ENCODE measurements at regions not wholly inside any gene's neighbourhood (a gene's known extent, or its start where the extent isn't known, plus 50 kb on each side); places are given as distances from the start of the nearest gene placed in this dataset.

GRCh38 chr12:127620735-127621355 lies 646.1 kb upstream of the TMEM132C start:
- no peaks in the 10 kb centered on the region for H3K36me3 Mint-ChIP-seq (ENCODE audit: low read depth)
- no peak overlapping the region for H3K4me3 Mint-ChIP-seq
- no peak for DNase-seq
- peaks cover 1% of the 10 kb centered on the region; the same call in 1 of the 2 replicates for H3K27me3 Mint-ChIP-seq (ENCODE audit: insufficient read depth)
- peak overlapping the region; percentile 2; the same call in 1 of the 2 replicates for H3K27ac Mint-ChIP-seq
- no peak for TF ChIP-seq CTCF (IDR thresholded peaks at IDR 0.05)
- H3K4me1 Mint-ChIP-seq (ENCODE audit: low read depth): peaks cover 21% of the 10 kb centered on the region
- no peaks in the 10 kb centered on the region for H3K9me3 Mint-ChIP-seq

GRCh38 chr12:127621366-127621765 lies 645.6 kb upstream of the TMEM132C start:
- H3K4me1 Mint-ChIP-seq (ENCODE audit: low read depth): peaks cover 21% of the 10 kb centered on the region
- no peak overlapping the region for H3K4me3 Mint-ChIP-seq
- no peak for DNase-seq
- no peak overlapping the region for H3K27ac Mint-ChIP-seq
- H3K27me3 Mint-ChIP-seq (ENCODE audit: insufficient read depth): peaks cover 1% of the 10 kb centered on the region; the same call in 1 of the 2 replicates
- no peak for TF ChIP-seq CTCF (IDR thresholded peaks at IDR 0.05)
- no peaks in the 10 kb centered on the region for H3K9me3 Mint-ChIP-seq
- no peaks in the 10 kb centered on the region for H3K36me3 Mint-ChIP-seq (ENCODE audit: low read depth)

- no peaks in the 10 kb centered on the region for H3K9me3 Mint-ChIP-seq
- no peak overlapping the region for H3K27ac Mint-ChIP-seq
- H3K4me3 Mint-ChIP-seq: no peak overlapping the region
- peaks cover 1% of the 10 kb centered on the region; the same call in 1 of the 2 replicates for H3K27me3 Mint-ChIP-seq (ENCODE audit: insufficient read depth)
- no peak for TF ChIP-seq CTCF (IDR thresholded peaks at IDR 0.05)
- H3K36me3 Mint-ChIP-seq (ENCODE audit: low read depth): no peaks in the 10 kb centered on the region
- peaks cover 40% of the 10 kb centered on the region for H3K4me1 Mint-ChIP-seq (ENCODE audit: low read depth)
- DNase-seq: no peak
Measured at GRCh38 chr12:127623362-127623761, 643.6 kb upstream of the TMEM132C start.

- H3K36me3 Mint-ChIP-seq (ENCODE audit: low read depth): no peaks in the 10 kb centered on the region
- DNase-seq: no peak
- H3K4me3 Mint-ChIP-seq: no peak overlapping the region
- no peaks in the 10 kb centered on the region for H3K9me3 Mint-ChIP-seq
- no peak for TF ChIP-seq CTCF (IDR thresholded peaks at IDR 0.05)
- H3K27me3 Mint-ChIP-seq (ENCODE audit: insufficient read depth): peaks cover 1% of the 10 kb centered on the region; the same call in 1 of the 2 replicates
- H3K27ac Mint-ChIP-seq: no peak overlapping the region
- peaks cover 46% of the 10 kb centered on the region for H3K4me1 Mint-ChIP-seq (ENCODE audit: low read depth)
Measured at GRCh38 chr12:127625176-127625771, 641.7 kb upstream of the TMEM132C start.

- no peak for TF ChIP-seq CTCF (IDR thresholded peaks at IDR 0.05)
- Mint-ChIP-seq H3K27ac (peak overlapping the region; percentile 88), H3K4me3 (peak overlapping the region; percentile 44), H3K4me1 (ENCODE audit: low read depth) (peaks cover 36% of the 10 kb centered on the region), H3K36me3 (ENCODE audit: low read depth) (no peaks in the 10 kb centered on the region), H3K9me3 (no peaks in the 10 kb centered on the region), H3K27me3 (ENCODE audit: insufficient read depth) (no peaks in the 10 kb centered on the region)
- DNase-seq: peak; percentile 93
Measured at GRCh38 chr12:127628645-127629044, 638.3 kb upstream of the TMEM132C start.
